ENCODE measurements at regions not wholly inside any gene's neighbourhood (a gene's known extent, or its start where the extent isn't known, plus 50 kb on each side); places are given as distances from the start of the nearest gene placed in this dataset.

DNA sequence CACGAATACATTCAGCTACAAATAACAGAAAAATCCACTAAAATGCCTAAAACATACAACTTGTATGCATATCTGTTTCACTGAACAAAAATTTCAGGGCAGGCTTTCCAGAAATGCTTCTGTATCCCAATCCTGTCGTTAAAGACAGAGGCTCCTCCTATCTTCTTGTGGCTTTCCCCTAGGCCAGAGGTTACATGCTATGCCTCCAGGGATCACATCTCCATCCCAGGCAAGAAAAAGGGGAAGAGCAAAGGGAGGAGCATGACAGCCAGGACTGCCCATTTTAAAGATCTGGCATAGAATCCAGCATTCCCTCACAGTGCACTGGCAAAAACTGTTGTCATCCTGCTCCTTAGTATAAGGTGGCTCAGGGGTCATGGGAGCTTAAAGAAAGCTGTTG, 268.7 kb upstream of the SETBP1 start:
- DNase-seq = no peak
- no peaks in the 10 kb centered on the region for H3K27me3 ChIP-seq (ENCODE audit: low read depth)
- H3K9me3 ChIP-seq = no peaks in the 10 kb centered on the region
- intact Hi-C loops (cut with DNase I) = no loop called here
- H3K4me3 ChIP-seq = no peak overlapping the region
- H3K27ac ChIP-seq = no peak overlapping the region
- no peaks in the 10 kb centered on the region for H3K36me3 ChIP-seq
- no peak for ATAC-seq
- no peaks in the 10 kb centered on the region for H3K4me1 ChIP-seq
- TF ChIP-seq CTCF (IDR thresholded peaks at IDR 0.05) = no peak

DNA sequence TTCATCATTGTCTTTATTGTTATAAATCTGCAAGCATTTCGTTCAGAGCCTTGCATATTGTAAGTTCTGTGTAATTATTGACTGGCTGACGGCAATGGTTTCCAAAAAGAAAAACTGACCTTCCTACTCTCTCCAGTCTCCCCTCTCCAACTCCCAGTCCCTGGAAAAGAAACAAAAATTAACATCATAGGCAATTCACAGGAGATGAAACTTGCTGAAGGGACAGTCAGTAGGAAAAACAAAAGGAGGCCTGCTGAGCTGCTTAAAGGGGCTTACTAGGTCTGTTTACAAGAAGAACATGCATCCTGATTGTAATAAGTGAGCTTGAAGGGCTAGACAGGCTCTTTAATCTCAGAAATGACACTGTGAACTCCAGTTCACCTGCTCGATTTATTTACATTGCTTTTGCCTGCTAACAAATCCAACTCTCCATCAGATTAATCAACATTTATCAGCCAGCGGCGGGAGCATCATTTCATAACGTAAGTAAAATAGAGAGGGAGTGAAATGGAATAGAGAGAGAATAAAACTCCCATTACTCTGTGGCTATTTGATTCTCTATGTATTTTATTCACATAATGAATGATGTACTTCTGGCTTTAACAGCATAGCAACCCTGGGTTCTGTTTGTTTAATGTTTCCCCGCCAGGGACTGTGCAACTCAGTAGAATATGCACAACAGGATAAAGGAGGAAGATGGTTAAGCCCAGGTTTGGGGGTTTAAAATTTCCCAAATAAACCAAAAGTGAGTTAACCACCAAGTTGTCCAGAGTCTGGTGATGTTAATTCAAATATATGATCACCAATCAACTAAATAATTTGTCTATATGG, 256.7 kb upstream of the SETBP1 start:
- DNase-seq (no peak), ATAC-seq (no peak)
- H3K27ac ChIP-seq = no peak overlapping the region

DNA sequence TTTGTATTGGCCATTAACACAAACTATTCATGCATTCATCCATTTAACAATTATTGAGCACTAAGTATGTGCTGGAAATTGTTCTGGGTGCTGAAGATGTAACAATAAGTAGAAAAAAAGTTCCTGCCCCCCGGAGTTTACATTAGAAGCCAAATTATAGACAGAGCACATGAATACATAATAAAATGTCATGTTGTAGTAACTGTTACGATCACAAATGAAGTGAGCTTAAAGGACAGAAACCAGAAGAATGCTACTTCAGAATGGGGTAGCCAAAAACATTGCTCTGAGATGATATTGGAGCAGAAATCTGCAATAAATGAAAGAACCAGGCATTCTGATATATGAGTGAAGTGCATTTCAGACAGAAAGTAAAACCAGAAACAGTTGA, 256.0 kb upstream of the SETBP1 start:
- intact Hi-C loops (cut with DNase I) = no loop called here
- H3K9me3 ChIP-seq = no peaks in the 10 kb centered on the region
- H3K27ac ChIP-seq = no peak overlapping the region
- TF ChIP-seq CTCF (IDR thresholded peaks at IDR 0.05) = no peak
- H3K4me1 ChIP-seq = no peaks in the 10 kb centered on the region
- no peak for ATAC-seq
- no peak overlapping the region for H3K4me3 ChIP-seq
- H3K27me3 ChIP-seq (ENCODE audit: low read depth) = no peaks in the 10 kb centered on the region
- DNase-seq = no peak
- H3K36me3 ChIP-seq = no peaks in the 10 kb centered on the region

More for the DNA sequence above, 256.7 kb upstream of the SETBP1 start:
- Histone ChIP-seq H3K36me3 (no peaks in the 10 kb centered on the region), H3K27me3 (ENCODE audit: low read depth) (no peaks in the 10 kb centered on the region), H3K4me1 (no peaks in the 10 kb centered on the region), H3K9me3 (peaks cover under 1% of the 10 kb centered on the region), H3K4me3 (no peak overlapping the region)
- TF ChIP-seq CTCF (IDR thresholded peaks at IDR 0.05) = no peak
- intact Hi-C loops (cut with DNase I) = no loop called here

DNA sequence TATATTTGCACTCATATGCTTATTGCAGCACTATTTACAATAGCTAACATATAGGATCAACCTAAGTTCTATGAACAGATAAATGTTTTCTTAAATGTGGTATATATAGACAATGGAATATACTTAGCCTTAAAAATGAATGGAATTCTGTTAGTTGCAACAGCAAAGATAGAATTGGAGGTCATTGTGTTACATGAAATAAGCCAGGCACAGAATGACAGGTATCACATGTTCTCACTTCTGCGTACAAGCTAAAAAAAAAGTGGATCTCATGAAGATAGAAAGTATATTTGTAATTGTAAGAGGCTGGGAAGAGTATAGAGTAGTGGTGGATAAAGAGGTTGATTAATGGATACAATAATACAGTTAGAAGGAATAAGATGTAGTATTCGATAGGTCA, 255.5 kb upstream of the SETBP1 start:
- ATAC-seq = no peak
- intact Hi-C loops (cut with DNase I) = no loop called here
- H3K4me3 ChIP-seq = no peak overlapping the region

DNA sequence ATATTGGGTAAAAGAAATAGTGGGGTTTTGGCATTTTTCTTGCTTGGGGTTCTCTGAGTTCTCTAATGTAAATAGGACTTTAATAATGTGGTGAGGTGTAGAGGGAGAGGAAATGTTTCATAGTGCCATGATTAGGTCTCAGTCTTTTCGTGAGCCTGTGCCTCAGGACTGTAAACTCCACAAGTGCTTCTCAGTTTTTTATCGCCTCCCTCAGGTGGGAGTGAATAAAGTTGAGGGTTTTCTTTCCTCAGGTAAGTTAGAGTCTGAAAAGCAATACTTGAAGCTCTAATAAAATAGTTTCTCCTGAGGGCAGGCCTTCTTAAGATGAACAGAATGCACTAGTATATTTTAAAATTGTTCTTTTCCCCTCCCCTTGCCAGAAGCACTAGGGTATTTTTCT, 243.1 kb upstream of the SETBP1 start:
- H3K27ac ChIP-seq = no peak overlapping the region
- no peaks in the 10 kb centered on the region for H3K27me3 ChIP-seq (ENCODE audit: low read depth)
- no peak for DNase-seq
- no peaks in the 10 kb centered on the region for H3K4me1 ChIP-seq
- H3K9me3 ChIP-seq = no peaks in the 10 kb centered on the region
- H3K36me3 ChIP-seq = no peaks in the 10 kb centered on the region
- TF ChIP-seq CTCF (IDR thresholded peaks at IDR 0.05) = no peak
- intact Hi-C loops (cut with DNase I) = no loop called here
- H3K4me3 ChIP-seq = no peak overlapping the region
- no peak for ATAC-seq

More for the DNA sequence above, 255.5 kb upstream of the SETBP1 start:
- H3K27me3 ChIP-seq (ENCODE audit: low read depth) = no peaks in the 10 kb centered on the region
- no peak overlapping the region for H3K27ac ChIP-seq
- no peak for DNase-seq
- TF ChIP-seq CTCF (IDR thresholded peaks at IDR 0.05) = no peak
- no peaks in the 10 kb centered on the region for H3K36me3 ChIP-seq
- H3K4me1 ChIP-seq = no peaks in the 10 kb centered on the region
- H3K9me3 ChIP-seq = no peaks in the 10 kb centered on the region

Data from lower lobe of right lung (tissue), 2 donors.